Left colon (tissue), 2 donors: ENCODE measurements at regions not wholly inside any gene's neighbourhood (a gene's known extent, or its start where the extent isn't known, plus 50 kb on each side); places are given as distances from the start of the nearest gene placed in this dataset.
"Not testable (repeated sequence)": the region's sequence is repeated elsewhere in the genome, so short reads cannot be mapped to it uniquely, and the experiment has no call there.

Experiments used
- ATAC-seq: fragments of 200-7000 bp; cut with Tn5 transposase; one replicate; pipeline ENCODE4 v1.9.1; 2020; ENCODE audit warnings: mild to moderate bottlenecking, moderate library complexity
- DNase-seq, 2 donors: peaks; one replicate each; pipeline ENCODE4 v3.0.0-alpha.2; 2020
- intact Hi-C, 2 donors: fragments of 100-400 bp; cut with DNase I in 1 of 2; cut with micrococcal nuclease in 1 of 2; formaldehyde crosslinking; loops; one replicate each; pipeline versions ENCODE4 v1.11.2 to v1.14.0; 2022; cut with DNase I, micrococcal nuclease
- donor health status: DM: no; HTN: no; CAD: no.
- donor health status: DM: yes; HTN: yes; CAD: no.

DNA sequence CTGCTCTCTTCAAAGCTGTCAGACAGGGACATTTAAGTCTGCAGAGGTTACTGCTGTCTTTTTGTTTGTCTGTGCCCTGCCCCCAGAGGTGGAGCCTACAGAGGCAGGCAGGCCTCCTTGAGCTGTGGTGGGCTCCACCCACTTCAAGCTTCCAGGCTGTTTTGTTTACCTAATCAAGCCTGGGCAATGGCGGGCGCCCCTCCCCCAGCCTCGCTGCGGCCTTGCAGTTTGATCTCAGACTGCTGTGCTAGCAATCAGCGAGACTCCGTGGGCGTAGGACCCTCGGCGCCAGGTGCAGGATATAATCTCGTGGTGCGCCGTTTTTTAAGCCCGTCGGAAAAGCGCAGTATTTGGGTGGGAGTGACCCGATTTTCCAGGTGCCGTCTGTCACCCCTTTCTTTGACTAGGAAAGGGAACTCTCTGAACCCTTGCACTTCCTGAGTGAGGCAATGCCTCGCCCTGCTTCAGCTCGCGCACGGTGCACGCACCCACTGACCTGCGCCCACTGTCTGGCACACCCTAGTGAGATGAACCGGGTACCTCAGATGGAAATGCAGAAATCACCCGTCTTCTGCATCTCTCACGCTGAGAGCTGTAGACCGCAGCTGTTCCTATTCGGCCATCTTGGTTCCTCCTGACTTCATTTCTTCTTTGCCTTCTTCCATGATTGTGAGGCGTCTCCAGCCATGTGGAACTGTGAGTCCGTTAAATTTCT, 93.5 kb upstream of the EYA4 start:
- ATAC-seq, intact Hi-C loops, DNase-seq: not testable (repeated sequence)

DNA sequence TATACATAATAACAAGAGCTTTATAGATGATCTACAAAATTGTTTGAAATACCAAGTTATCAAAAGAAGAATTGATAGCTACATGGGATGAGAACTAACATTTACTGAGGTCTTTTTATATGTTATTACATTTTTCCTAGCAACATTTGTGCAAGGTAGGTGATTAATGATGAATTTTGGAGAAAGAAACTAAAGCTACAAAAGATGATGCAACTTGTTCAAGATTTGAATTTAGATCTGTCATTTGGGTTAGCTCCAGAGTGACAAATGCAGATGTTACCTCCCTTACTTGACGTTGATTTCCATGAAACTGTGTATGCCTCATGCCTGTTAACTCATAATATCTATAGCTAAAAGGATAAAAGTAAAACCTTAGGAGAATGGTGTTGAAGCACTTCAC, 84.5 kb upstream of the EYA4 start:
- ATAC-seq (no peak), DNase-seq (no peak)
- intact Hi-C loops = no loop called here

DNA sequence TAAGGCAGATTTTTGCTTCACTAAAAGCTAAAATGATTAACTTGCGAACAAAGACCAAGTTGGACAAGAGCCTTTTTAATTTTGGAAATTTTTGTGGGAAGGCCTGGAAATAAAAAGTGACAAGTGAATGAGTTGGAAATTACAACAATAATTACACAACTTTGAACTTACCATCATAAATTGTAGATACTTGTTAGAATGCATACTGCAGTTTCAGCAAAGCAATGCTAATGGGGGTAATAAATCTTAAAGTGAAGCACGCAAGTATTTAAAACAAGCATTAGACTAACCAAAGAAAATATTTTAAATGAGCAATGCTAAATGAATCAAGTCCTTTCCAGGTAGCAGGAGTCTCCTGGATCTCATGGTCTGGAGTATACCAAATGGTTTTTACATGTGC, 83.2 kb upstream of the EYA4 start:
- DNase-seq = no peak
- no peak for ATAC-seq
- intact Hi-C loops = no loop called here

DNA sequence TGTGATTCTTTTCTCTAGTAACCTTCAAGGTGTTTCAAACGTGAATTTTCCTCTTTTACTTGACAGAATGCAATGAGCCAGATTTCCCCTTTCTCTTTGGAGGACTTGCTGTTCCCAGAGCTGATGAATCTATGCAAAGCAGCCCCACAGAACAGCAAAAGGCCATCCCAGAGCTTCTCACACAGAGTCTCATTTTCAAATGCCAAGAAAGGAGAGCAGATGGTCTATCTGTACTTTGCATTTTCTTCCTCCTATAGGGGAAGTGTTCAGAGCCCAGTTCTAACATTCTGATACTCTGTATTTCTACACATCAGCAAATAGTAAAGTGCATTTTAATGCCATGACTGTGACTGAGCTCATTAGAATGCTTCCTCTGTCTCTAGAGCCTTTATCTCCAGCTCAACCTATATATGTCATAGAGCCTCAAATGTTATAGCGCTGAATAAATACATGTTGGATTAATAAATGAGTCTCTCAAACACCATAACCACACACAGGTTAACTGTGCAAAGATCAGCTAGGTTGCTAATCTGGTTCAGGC, 81.8 kb upstream of the EYA4 start:
- intact Hi-C loops = no loop called here
- no peak for DNase-seq
- no peak for ATAC-seq

DNA sequence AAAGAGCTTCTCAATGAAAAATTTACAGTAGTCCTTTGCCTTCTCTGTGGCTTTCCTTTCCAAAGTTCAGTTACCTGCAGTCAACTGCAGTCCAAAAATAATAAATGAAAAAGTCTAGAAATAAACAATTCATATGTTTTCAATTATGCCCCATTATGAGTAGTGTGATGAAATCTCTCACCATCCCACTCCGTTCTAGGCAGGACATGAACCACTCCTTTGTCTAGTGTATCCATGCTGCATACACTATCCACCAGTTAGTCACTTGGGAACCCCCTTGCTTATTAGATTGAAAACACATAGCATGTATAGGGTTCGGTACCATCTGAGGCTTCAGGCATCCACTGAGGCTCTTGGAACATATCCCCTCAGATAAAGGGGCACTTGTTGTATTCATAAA, 80.6 kb upstream of the EYA4 start:
- intact Hi-C loops = no loop called here
- ATAC-seq (no peak), DNase-seq (no peak)

DNA sequence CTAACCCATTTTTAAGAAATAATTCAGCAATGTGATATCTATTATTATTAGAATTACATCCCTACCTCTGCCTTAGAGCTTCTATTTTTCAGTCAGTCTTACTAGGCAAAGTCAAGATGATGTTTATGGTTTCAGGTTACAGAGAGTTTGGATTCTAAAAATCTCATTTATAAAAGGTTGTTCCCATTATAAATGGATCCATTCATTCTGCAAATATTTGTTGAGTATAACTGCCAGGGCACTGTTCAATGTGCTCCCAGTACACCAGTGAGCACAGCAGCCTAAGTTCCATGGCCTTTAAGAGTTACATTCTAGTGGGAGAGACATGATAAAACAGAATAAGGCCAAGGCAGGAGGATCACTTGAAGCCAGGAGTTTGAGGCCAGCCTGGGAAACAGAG, 75.9 kb upstream of the EYA4 start:
- ATAC-seq (no peak), DNase-seq (no peak)
- intact Hi-C loops = no loop called here

DNA sequence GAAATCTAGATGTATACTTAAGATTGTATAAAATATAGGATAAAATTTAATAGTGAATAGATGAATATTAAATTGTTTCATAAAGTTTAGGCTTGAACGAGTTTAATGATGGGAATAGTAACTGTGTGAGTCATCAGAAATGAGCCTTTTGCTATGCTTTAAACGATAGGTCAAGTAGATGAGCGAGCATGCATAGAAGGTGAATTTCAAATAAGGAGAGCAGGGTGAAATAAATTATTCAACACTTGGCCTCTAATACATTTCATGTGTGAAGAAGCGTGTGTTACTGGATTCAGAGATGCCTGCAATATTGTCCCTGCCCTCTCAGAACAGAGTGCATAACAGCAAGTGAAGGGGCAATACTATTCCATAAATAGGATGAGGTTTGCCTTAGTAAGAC, 74.4 kb upstream of the EYA4 start:
- ATAC-seq = no peak
- DNase-seq = no peak
- intact Hi-C loops = no loop called here

DNA sequence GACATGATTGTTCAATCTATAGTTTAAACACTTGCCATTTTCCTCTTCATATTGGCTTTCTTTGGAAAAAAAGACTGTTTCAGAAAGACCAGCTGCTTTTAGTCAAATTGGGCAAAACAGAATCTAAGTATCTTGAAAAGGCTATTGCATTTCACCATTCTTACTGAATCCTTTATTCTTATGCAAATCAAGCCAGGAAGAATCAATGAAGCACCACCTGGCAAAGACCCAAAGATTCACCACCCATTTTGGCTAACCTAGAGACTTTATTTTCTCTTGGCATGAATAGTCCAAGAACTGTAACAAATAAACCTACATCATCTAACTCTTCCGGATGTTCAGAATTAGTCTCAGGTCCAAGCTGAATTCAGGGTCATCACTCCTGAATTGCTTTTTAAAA, 71.3 kb upstream of the EYA4 start:
- intact Hi-C loops = no loop called here
- ATAC-seq (no peak), DNase-seq (no peak)

DNA sequence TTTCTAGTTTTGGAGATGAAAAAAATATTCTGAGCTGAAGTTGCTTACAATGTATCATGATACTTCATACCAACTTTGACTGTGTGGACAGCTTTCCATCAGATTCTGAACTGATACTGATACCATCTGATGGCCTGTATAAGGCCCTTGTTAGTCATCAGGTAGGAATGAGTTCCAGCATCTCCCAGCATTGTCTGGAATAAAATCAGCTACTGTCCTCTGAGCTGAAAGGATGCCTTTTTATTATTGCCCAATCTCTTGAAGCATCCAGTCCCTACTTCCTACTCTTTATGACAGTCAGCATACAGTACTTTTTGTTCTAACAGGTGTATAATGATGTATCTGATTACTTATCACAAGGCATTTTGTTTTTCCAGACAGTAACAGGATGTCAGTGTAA, 70.6 kb upstream of the EYA4 start:
- intact Hi-C loops = no loop called here
- DNase-seq = no peak
- ATAC-seq = no peak

DNA sequence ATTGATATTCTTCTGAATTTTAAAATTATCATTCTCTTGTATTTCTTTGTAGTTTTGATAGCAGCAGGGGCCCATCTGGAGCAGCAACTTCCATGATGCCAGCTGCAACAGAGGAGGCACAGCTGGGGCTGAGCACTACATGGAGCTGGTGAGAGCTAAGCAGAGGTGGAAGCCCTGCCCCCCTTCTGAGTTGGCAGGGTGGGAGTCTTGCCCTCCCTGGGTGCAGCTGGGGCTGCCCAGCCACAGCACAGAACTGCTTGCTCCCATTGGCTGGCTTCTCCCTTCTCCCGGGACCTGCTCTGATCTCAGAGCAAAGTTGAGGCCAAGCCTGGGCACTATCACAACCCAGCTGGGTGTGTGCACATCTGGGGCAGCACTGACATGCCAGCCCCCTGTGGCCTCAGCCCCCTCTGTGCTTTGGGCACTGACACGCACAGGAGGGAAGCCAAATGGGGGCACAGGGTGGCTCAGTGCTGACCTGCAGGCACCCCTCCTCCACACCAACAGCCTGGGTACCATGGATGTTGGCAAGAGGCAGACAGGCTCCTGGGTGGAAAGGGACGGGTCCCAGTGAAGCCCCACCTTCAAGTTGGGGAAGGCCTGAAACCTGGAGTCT, 69.1 kb upstream of the EYA4 start:
- DNase-seq (no peak), ATAC-seq (no peak)
- intact Hi-C loops = no loop called here

DNA sequence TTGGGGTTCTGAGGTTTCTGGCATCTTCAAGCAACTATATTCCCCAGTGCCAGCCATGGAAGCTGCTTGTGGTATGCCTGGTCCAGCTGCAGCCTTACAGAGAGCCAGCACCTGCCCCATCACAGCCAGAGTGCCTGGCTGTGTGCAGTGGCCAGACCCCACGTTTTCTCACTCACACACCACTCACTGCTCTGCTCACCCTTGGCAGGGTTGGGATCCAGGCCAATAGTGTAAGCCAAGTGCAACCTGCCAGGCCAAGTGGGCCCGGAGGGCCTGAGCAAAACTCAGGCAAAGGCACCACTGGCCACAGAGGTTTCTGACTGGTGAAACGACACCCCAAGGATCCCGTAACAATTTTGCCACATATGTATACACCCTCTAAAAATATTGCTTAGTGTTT, 67.9 kb upstream of the EYA4 start:
- no peak for ATAC-seq
- DNase-seq = no peak
- intact Hi-C loops = no loop called here

DNA sequence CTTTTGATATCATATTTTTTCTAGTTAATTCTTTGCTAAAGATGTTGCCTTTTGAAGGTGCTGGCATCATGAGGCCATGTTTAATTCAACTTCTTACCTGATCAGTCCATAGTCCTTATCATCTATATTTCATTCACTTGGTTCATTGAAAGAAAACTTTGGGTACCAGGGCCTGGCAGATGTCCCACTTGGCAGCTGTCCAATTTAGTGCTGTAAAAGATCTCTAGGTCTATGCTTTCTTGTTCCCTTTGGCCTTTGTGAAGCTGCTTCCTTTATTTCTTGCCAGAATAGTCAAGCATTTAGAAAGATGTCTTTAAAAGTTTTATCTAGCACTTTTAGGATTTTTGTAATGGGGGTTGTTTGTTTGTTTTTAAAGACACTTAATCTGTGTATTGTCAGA, 61.7 kb upstream of the EYA4 start:
- DNase-seq (no peak), ATAC-seq (no peak)
- intact Hi-C loops = no loop called here

DNA sequence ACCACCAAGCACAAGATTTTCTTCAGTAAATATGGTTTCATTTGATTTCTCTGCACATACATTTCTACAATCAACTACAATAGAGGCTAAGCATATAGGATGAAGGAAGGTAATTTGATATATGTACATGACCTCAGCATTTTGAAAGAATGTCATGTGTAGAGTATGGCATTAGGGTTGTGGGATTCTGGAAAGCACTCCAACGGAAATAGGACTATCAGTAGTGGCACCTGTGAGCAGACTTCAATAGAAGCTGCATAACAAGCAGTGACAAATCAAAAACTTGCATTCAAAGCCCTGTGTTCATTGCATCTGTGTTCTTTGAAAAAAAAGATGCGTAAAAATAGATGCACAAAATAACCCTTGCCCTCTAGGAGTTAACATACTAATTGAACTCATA, 57.5 kb upstream of the EYA4 start:
- intact Hi-C loops = loop anchor here in 1 of 2 donors (10.0 kb wide), 1 partner anchor 371 kb away; no protein-coding TSS in a partner anchor
- ATAC-seq (no peak), DNase-seq (no peak)

DNA sequence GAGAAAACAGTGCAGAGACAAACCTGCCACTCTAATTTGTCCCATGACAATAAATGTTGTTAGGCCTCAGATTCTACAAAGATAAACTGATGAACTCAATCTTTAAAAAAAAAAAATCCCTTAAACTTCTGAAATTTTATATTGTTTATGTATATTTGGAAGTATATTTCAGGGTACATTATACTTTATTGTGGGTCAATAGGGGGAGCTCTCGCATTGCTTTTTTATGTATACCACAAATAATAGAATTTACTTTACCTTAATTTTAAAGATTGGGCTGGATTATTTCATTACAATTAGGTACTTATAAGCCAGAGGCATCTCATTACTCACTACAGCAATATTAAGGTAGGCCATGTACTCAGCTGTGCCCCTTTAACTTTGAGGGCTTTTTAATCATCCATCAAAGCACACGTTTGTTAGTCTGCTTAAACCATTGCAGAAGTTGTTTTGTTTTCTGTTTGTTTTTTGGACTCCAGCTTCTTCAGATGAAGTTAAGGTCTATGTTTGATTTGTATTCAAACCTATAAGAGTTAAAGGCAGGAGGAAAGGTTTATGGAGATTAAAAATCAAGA, 56.3 kb upstream of the EYA4 start:
- DNase-seq = no peak
- intact Hi-C loops = loop anchor here in 1 of 2 donors (10.0 kb wide), 1 partner anchor 370 kb away; no protein-coding TSS in a partner anchor
- ATAC-seq = no peak

DNA sequence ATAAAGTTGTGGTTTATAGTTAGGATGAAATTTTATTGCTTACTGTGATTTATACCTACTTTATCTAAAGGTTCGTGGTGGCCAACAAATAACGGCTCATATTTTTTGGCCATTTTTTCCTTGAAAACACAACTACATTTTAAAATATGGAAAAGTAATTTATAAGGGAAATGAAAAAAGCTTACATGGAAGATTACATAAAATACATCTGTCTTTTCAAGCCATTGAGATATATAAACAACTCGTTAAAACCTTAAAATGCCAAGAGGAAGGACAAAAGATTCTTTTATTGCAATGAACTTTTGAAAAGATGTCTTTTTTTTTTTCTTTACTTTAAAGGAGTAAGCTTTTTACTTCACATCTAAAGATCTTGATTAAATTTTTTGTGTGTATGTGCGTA, 55.4 kb upstream of the EYA4 start:
- ATAC-seq (no peak), DNase-seq (no peak)
- intact Hi-C loops = loop anchor here in 1 of 2 donors (10.0 kb wide), 1 partner anchor 369 kb away; no protein-coding TSS in a partner anchor

DNA sequence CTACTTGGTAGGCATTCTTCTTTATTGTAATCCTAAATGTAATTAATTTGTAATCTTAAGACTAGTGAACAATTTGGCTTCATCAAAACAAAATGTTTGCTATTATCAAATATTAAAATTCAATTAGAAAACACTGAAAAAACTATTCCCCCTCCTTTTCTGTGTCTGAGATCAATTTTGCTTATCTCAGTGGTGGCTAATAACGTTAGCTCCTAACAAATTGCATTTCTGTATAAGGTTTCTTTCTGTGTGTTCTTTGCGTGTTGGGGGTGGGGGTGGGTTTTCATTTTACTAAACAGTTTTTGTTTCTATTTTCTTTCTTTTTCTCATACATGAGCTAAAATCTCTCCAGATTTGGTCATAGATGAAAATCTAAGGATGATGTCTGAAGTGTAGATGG, 54.0 kb upstream of the EYA4 start:
- no peak for DNase-seq
- intact Hi-C loops = loop anchor here in 1 of 2 donors (10.0 kb wide), 1 partner anchor 368 kb away; no protein-coding TSS in a partner anchor
- no peak for ATAC-seq

DNA sequence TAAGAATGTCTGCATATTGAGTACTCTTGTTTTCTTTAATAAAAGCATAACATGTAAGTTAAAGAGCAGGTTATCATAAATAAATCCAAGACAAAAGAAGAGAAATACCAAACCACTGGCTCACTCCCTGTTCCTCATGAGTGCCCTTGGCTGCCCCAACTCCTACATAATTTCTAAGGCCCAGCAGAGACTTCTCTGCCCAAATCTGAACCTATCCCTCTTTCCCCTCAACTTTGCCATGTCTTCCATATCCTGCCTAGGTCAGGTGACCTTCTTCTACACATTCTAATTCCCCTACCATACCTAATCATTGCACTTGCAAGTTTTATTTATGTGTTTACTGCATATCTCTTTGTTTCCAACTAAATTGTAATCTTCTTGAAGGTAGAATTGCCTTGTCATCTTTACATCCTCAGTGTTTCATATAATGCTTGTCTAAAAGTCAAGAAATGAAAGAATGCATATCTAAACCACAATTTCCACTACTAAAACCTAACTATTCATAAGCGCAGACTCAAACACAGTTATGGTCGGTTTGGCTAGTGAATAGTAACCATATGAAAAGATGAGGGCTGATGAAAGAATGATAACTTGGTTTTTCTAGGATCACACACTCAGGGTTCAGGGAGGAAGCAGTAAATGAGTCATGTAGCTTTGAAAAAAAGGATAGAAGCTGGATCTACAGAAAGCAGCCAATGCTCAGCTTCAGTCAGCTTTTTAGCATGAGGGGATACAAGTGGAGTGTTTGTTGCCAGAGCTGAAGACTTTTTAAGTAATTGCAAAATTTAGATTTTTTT, 53.3 kb upstream of the EYA4 start:
- no peak for ATAC-seq
- no peak for DNase-seq
- intact Hi-C loops = loop anchor here in 1 of 2 donors (10.0 kb wide), 1 partner anchor 367 kb away; no protein-coding TSS in a partner anchor

DNA sequence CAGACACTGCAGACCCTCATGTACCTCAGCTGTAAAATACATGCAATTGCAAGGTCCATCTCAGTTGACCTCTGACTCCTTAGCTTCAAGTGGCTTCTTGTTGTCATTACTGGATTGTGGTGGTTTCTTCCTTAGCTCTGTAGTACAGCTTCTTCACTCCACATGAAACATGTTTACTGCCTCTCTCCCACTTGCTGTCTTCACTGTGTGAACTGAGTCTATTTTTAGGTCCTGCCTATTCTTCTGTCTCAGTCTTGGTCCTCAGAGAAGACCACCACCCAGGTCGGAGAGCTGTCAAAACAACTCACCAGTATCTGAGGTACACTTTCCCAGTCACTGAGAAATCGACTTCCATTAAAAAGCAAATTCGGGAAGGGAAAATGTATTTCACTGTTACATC, 50.2 kb upstream of the EYA4 start:
- intact Hi-C loops = no loop called here
- no peak for DNase-seq
- ATAC-seq = no peak

DNA sequence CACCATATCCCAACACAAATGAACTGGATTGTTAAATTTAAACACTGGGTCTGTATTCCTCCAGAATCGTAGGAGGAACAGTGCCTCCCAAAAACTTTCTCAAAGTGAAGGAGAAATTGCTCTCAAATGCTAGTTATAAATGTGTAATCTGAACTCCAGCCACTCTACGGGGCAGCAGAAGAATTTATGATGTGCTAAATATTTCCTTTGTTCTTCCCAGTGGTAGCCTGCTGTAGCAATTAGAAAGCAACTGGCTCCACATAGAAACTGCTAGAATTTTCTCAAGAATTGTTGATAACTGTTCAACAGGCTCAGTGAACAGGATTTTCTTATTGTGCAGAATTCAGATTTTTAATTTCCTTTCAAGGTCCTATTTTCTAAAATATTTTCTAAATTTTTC, 49.8 kb upstream of the EYA4 start:
- no peak for ATAC-seq
- intact Hi-C loops = no loop called here
- no peak for DNase-seq
